Skeletal muscle cell (primary cell): ENCODE measurements at regions not wholly inside any gene's neighbourhood (a gene's known extent, or its start where the extent isn't known, plus 50 kb on each side); places are given as distances from the start of the nearest gene placed in this dataset.
A peak's percentile ranks its signal among the peaks of the same experiment; 100 is the strongest.

Experiments
- DNase-seq: peaks from one replicate; pipeline ENCODE4 v3.0.0-alpha.2; 2010; ENCODE audit warnings: low read depth
- H3K4me3 ChIP-seq: 2 replicates; pipeline ENCODE4 v1.5.1; 2011; ENCODE audit warnings: low read depth, mild to moderate bottlenecking, control low read depth, low read length, moderate library complexity

GRCh38 chr15:85847031-85847430, 52.3 kb upstream of the KLHL25 start:
- no peak for DNase-seq
- H3K4me3 ChIP-seq: no peak overlapping the region

- no peak for DNase-seq
- no peak overlapping the region for H3K4me3 ChIP-seq
These were observed 55.2 kb upstream of the KLHL25 start for GRCh38 chr15:85849946-85850345.

GRCh38 chr15:85852969-85853368, 58.2 kb upstream of the KLHL25 start:
- no peak for DNase-seq

DNA sequence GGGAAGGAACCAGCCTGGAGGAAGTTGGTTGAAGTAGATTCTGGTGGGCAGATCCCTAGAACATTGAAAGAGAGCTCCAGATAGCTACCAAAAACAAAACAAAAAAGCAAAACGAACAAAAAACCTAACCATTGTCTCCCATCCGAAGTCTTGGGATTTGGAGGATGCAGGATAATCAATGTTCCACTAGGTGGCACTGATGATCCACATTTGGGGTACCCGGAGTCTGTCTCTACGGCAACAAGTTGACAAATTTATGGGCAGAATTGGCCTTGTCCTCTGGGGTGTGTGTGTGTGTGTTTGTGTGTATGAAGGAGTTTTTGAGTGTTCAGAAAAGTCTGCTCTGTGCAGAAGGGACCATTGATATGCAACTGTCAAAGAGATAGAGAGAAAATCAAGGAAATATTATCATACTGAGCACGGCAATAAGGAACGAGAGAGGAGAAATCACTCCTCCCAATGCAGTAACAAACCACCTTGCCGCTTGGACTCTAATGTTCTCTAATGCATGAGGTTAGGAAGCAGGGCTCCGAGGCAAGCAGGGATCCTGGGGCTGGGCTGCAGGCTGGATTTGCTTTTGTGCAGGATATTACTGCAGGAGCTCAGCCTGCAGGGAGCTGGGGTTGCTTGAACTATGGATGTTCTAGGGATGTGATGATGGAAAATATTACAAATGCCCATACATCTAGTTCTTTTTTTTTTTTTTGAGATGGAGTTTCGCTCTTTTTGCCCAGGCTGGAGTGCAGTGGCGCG, 59.8 kb upstream of the KLHL25 start:
- H3K4me3 ChIP-seq: no peak overlapping the region
- DNase-seq: no peak

More at GRCh38 chr15:85852969-85853368, 58.2 kb upstream of the KLHL25 start:
- no peak overlapping the region for H3K4me3 ChIP-seq

- peak overlapping the region; percentile 2 for H3K4me3 ChIP-seq
- DNase-seq: no peak
These were observed 64.1 kb upstream of the KLHL25 start for GRCh38 chr15:85858586-85859375.

DNA sequence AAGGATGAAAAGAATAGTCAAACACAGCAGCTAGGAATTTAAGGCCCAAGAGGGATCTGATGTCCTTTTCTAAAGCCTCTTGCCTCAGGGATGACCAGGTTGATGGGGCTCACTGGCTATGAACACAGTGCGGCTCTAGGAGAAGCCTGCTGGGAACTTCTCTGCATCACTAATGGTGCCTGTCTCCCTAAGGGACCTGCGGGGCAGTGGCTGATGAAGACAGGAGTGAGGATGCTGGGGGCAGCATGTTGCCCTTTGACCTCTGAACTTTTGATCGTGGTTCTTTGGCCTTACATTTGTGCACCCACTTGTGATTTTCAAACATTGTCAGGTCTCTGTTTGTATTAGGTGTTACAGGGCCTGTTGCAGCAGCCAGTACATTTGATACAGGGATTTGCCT, 64.9 kb upstream of the KLHL25 start:
- no peak for DNase-seq
- no peak overlapping the region for H3K4me3 ChIP-seq

DNA sequence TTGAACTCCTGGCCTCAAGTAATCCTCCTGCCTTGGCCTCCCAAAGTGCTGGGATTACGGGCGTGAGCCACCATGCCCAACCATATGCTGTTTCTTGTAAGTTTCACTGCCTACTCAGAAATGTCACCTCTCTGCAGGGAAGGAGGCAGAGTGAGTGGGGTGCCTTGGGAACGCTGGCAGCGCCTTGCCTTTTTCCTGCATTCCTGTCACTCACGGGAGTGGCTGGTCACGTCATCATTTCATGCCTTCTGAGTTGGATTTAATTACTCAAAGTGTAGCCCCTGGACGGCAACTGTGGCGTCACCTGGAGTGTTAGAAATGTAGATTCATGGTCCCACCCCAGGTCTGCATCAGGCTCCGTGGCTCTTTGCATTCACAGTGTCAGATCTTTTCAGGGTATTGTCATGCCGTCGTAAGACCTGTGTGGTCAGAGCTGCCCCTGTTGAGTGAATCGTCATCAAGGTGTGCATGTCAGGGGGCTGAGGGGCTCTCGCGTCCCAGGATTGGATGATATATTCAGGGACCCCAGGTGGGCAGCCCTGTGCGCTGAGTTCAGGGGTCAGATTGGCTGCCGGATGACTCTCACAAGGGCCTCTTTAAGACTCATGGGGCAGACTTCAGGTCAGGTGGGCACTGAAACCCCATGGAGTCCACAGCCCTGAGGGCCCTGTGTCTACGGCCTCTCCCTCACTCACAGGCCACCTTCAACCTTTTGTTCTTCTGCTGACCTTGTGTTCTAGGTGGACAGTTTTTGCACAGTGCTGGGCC, 65.9 kb upstream of the KLHL25 start:
- no peak overlapping the region for H3K4me3 ChIP-seq
- no peak for DNase-seq

DNA sequence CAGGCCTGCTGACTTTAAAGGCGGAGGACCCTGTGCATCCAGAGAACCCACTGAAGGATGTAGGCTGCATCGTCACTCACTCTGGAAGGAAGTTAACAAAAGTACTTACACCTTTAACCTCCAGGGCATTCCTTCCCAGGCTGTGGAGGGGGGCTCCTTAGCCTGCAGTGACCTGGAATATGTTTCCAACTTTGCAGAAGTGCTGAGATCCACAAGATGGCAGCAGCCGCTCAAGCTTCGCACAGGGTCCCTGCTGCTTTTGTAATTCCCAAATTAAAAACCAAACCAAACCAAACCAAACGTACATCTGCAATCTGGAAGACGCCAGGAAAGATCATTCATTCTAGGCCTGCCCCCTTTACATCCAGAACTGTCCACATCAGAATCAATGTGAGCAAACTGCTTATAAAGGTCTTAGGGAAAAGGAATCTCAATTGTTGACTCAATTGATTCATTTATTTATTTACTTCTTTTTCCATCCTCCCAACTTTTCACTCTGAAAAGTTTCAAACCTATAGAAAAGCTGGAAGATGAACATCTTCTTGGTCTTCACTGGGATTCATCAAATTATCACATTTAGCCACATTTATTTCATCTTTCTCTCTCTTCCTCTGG, 70.5 kb upstream of the KLHL25 start:
- no peak overlapping the region for H3K4me3 ChIP-seq
- no peak for DNase-seq

- DNase-seq: no peak
- H3K4me3 ChIP-seq: no peak overlapping the region
These were observed 72.5 kb upstream of the KLHL25 start for GRCh38 chr15:85867250-85867649.

DNA sequence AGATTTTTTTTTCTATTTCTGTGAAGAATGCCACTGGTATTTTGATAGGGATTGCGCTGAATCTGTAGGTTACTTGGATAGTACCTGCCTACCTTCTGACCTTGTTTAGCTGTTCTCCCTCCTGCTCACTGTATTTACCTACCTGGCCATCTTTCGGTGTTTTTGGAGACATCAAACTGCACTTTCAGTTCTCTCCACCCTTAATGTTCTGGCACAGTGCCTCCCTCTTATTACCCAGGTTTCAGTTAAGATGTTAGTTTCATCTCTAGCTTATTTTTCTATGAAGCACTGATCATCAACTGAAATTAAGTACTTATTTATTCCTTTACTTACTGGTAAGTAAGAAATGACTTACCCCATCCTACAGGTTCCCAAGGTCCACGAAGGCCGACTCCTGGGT, 74.4 kb upstream of the KLHL25 start:
- no peak for DNase-seq
- H3K4me3 ChIP-seq: no peak overlapping the region

GRCh38 chr15:85870216-85871014, 75.7 kb upstream of the KLHL25 start:
- no peak for DNase-seq

GRCh38 chr15:85871545-85871944, 76.8 kb upstream of the KLHL25 start:
- DNase-seq: no peak
- no peak overlapping the region for H3K4me3 ChIP-seq

More at GRCh38 chr15:85870216-85871014, 75.7 kb upstream of the KLHL25 start:
- no peak overlapping the region for H3K4me3 ChIP-seq

- H3K4me3 ChIP-seq: no peak overlapping the region
- DNase-seq: no peak
These were observed 77.4 kb upstream of the KLHL25 start for GRCh38 chr15:85872125-85872524.

GRCh38 chr15:85874236-85874635, 79.5 kb upstream of the KLHL25 start:
- DNase-seq: no peak
- H3K4me3 ChIP-seq: no peak overlapping the region

GRCh38 chr15:85875756-85876155, 81.0 kb upstream of the KLHL25 start:
- H3K4me3 ChIP-seq: no peak overlapping the region
- no peak for DNase-seq

GRCh38 chr15:85878828-85879225, 84.1 kb upstream of the KLHL25 start:
- no peak for DNase-seq
- H3K4me3 ChIP-seq: no peak overlapping the region

- no peak overlapping the region for H3K4me3 ChIP-seq
- DNase-seq: no peak
These were observed 84.8 kb upstream of the KLHL25 start for GRCh38 chr15:85879334-85880163.

GRCh38 chr15:85880501-85881190, 85.9 kb upstream of the KLHL25 start:
- DNase-seq: no peak
- H3K4me3 ChIP-seq: no peak overlapping the region
